ENCODE measurements at regions not wholly inside any gene's neighbourhood (a gene's known extent, or its start where the extent isn't known, plus 50 kb on each side); places are given as distances from the start of the nearest gene placed in this dataset.

DNA sequence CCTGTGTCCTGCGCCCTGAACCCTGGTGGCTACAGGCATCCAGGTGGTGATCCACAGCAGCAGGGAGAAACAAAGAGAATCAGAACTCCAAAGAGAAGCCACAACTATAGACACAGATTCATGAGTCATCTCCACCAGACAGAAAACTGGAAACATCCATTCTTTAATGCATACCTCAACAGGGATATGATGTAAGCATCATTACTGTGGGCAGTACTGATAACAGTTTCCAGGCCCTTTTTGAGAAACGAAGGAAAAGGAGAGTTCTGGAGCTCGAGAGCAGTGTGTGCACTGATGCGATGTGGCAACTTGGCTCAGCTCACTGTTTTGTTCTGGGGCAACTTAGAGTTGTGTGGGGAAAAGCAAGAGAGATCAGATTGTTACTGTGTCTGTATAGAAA is 215.6 kb upstream of the ADAMTS16 start:
- POLR2A ChIA-PET = no interaction called here
- CTCF ChIA-PET = no interaction called here
- no peak overlapping the region for H3K4me3 ChIP-seq (ENCODE audit: low read depth, low read length)
- DNase-seq = no peak
- no peak overlapping the region for H3K4me3 Mint-ChIP-seq (ENCODE audit: unreplicated experiment)
- no peaks in the 10 kb centered on the region for H3K4me1 ChIP-seq
- intact Hi-C loops (cut with micrococcal nuclease; ENCODE audit: unreplicated experiment) = no loop called here
- H3K36me3 ChIP-seq (ENCODE audit: control insufficient read depth, insufficient read depth, low read length) = no peaks in the 10 kb centered on the region
- H3K36me3 Mint-ChIP-seq (ENCODE audit: insufficient read depth, unreplicated experiment) = no peaks in the 10 kb centered on the region
- no peaks in the 10 kb centered on the region for H3K27me3 ChIP-seq (replicated peaks; ENCODE audit: control insufficient read depth, insufficient read depth, low read length)
- no peaks in the 10 kb centered on the region for H3K9me3 ChIP-seq
- H3K27me3 Mint-ChIP-seq (ENCODE audit: insufficient read depth, unreplicated experiment) = peaks cover 4% of the 10 kb centered on the region
- no peak overlapping the region for H3K27ac Mint-ChIP-seq (ENCODE audit: unreplicated experiment)
- BruUV-seq (replicated peaks) = no TSS peak
- H3K4me1 Mint-ChIP-seq (ENCODE audit: low read depth, unreplicated experiment) = no peaks in the 10 kb centered on the region
- no peaks in the 10 kb centered on the region for H3K9me3 Mint-ChIP-seq (ENCODE audit: unreplicated experiment)
- TF ChIP-seq CTCF (IDR thresholded peaks at IDR 0.05; ENCODE audit: insufficient read depth in 1 of 2, low read depth in 1 of 2, low read length in 1 of 2, severe bottlenecking in 1 of 2, unreplicated experiment in 1 of 2) = no peak

GRCh38 chr5:4927097-4927496 is 213.0 kb upstream of the ADAMTS16 start:
- CTCF ChIA-PET = no interaction called here
- Mint-ChIP-seq H3K4me3 (ENCODE audit: unreplicated experiment) (no peak overlapping the region), H3K27ac (ENCODE audit: unreplicated experiment) (no peak overlapping the region), H3K36me3 (ENCODE audit: insufficient read depth, unreplicated experiment) (no peaks in the 10 kb centered on the region), H3K9me3 (ENCODE audit: unreplicated experiment) (no peaks in the 10 kb centered on the region), H3K27me3 (ENCODE audit: insufficient read depth, unreplicated experiment) (no peaks in the 10 kb centered on the region), H3K4me1 (ENCODE audit: low read depth, unreplicated experiment) (no peaks in the 10 kb centered on the region)
- POLR2A ChIA-PET = no interaction called here
- DNase-seq = no peak
- intact Hi-C loops (cut with micrococcal nuclease; ENCODE audit: unreplicated experiment) = no loop called here
- Histone ChIP-seq H3K4me3 (ENCODE audit: low read depth, low read length) (no peak overlapping the region), H3K27me3 (replicated peaks; ENCODE audit: control insufficient read depth, insufficient read depth, low read length) (no peaks in the 10 kb centered on the region), H3K4me1 (no peaks in the 10 kb centered on the region), H3K36me3 (ENCODE audit: control insufficient read depth, insufficient read depth, low read length) (no peaks in the 10 kb centered on the region), H3K9me3 (no peaks in the 10 kb centered on the region)
- no TSS peak for BruUV-seq (replicated peaks)
- TF ChIP-seq CTCF (IDR thresholded peaks at IDR 0.05; ENCODE audit: insufficient read depth in 1 of 2, low read depth in 1 of 2, low read length in 1 of 2, severe bottlenecking in 1 of 2, unreplicated experiment in 1 of 2) = no peak

GRCh38 chr5:4928409-4928808 is 211.7 kb upstream of the ADAMTS16 start:
- BruUV-seq (replicated peaks) = no TSS peak
- Histone ChIP-seq H3K4me1 (no peaks in the 10 kb centered on the region), H3K4me3 (ENCODE audit: low read depth, low read length) (no peak overlapping the region), H3K27me3 (replicated peaks; ENCODE audit: control insufficient read depth, insufficient read depth, low read length) (no peaks in the 10 kb centered on the region), H3K9me3 (no peaks in the 10 kb centered on the region), H3K36me3 (ENCODE audit: control insufficient read depth, insufficient read depth, low read length) (no peaks in the 10 kb centered on the region)
- H3K27ac Mint-ChIP-seq (ENCODE audit: unreplicated experiment) = no peak overlapping the region
- intact Hi-C loops (cut with micrococcal nuclease; ENCODE audit: unreplicated experiment) = no loop called here
- H3K27me3 Mint-ChIP-seq (ENCODE audit: insufficient read depth, unreplicated experiment) = no peaks in the 10 kb centered on the region
- no peak for TF ChIP-seq CTCF (IDR thresholded peaks at IDR 0.05; ENCODE audit: insufficient read depth in 1 of 2, low read depth in 1 of 2, low read length in 1 of 2, severe bottlenecking in 1 of 2, unreplicated experiment in 1 of 2)
- no peaks in the 10 kb centered on the region for H3K4me1 Mint-ChIP-seq (ENCODE audit: low read depth, unreplicated experiment)
- DNase-seq = no peak
- H3K4me3 Mint-ChIP-seq (ENCODE audit: unreplicated experiment) = no peak overlapping the region
- no peaks in the 10 kb centered on the region for H3K9me3 Mint-ChIP-seq (ENCODE audit: unreplicated experiment)
- ChIA-PET CTCF (no interaction called here), POLR2A (no interaction called here)
- no peaks in the 10 kb centered on the region for H3K36me3 Mint-ChIP-seq (ENCODE audit: insufficient read depth, unreplicated experiment)

Data from Caco-2 (cell line).